Ishikawa (cell line): ENCODE measurements at regions not wholly inside any gene's neighbourhood (a gene's known extent, or its start where the extent isn't known, plus 50 kb on each side); places are given as distances from the start of the nearest gene placed in this dataset.

Experiments used
- CEBPB ChIP-seq: IDR thresholded peaks from 2 replicates; pipeline ENCODE4 v1.6.1; 2012
- EGR1 ChIP-seq: IDR thresholded peaks from 2 replicates; pipeline ENCODE4 v1.6.1; 2012
- EP300 ChIP-seq: IDR thresholded peaks from 2 replicates; pipeline ENCODE4 v1.6.1; 2012; ENCODE audit warnings: borderline replicate concordance
- FOXM1 ChIP-seq: IDR thresholded peaks from 2 replicates; pipeline ENCODE4 v1.6.1; 2012; ENCODE audit warnings: low read depth, borderline replicate concordance
- RAD21 ChIP-seq: IDR thresholded peaks from 2 replicates; pipeline ENCODE4 v1.6.1; 2012; ENCODE audit warnings: low read depth
- YY1 ChIP-seq: IDR thresholded peaks from 2 replicates; pipeline ENCODE4 v1.6.1; 2012; ENCODE audit warnings: low read depth
- TF ChIP-seq, protein P1 (sequence below): IDR thresholded peaks from 2 replicates; pipeline ENCODE4 v1.6.1; 2012

- TF ChIP-seq YY1 (no peak), EP300 (no peak), FOXM1 (no peak), EGR1 (no peak), CEBPB (no peak), RAD21 (no peak)
- TF ChIP-seq, protein P1, sequence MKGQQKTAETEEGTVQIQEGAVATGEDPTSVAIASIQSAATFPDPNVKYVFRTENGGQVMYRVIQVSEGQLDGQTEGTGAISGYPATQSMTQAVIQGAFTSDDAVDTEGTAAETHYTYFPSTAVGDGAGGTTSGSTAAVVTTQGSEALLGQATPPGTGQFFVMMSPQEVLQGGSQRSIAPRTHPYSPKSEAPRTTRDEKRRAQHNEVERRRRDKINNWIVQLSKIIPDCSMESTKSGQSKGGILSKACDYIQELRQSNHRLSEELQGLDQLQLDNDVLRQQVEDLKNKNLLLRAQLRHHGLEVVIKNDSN: no peak
Observed at GRCh38 chr3:181855825-181856224, 144.1 kb downstream of the SOX2 start.
